SK-N-SH treated with all-trans-retinoic acid at 6 μM for 48 hours (cell line): ENCODE measurements at regions not wholly inside any gene's neighbourhood (a gene's known extent, or its start where the extent isn't known, plus 50 kb on each side); places are given as distances from the start of the nearest gene placed in this dataset.

Experiments
- ATAC-seq: fragments of 200-7000 bp; cut with Tn5 transposase; 3 replicates; pipeline ENCODE4 v1.9.1; 2020; ENCODE audit warnings: mild to moderate bottlenecking, moderate library complexity
- ARNTL ChIP-seq: fragments of 450-650 bp; formaldehyde crosslinking; IDR thresholded peaks from 2 replicates; pipeline ENCODE4 v1.5.0; 2020; ENCODE audit warnings: low read depth, mild to moderate bottlenecking, moderate library complexity, borderline replicate concordance
- BACH2 ChIP-seq: fragments of 250-450 bp; sonication (Bioruptor Pico); IDR thresholded peaks from 2 replicates; pipeline ENCODE4 v1.9.0; 2021; ENCODE audit warnings: mild to moderate bottlenecking, borderline replicate concordance
- CSDC2 ChIP-seq: fragments of 250-450 bp; sonication (Bioruptor Pico); IDR thresholded peaks from 2 replicates; pipeline ENCODE4 v1.5.0; 2020; ENCODE audit warnings: mild to moderate bottlenecking, moderate library complexity
- ESRRG ChIP-seq: fragments of 250-450 bp; sonication (Bioruptor Pico); IDR thresholded peaks from 2 replicates; pipeline ENCODE4 v1.6.1; 2021; ENCODE audit warnings: mild to moderate bottlenecking
- GLIS3 ChIP-seq: fragments of 250-450 bp; sonication (Bioruptor Pico); IDR thresholded peaks from 2 replicates; pipeline ENCODE4 v1.5.0; 2020; ENCODE audit warnings: mild to moderate bottlenecking, moderate library complexity
- ISL1 ChIP-seq: fragments of 250-450 bp; sonication (Bioruptor Pico); IDR thresholded peaks from 2 replicates; pipeline ENCODE4 v2.1.2; 2022; ENCODE audit warnings: mild to moderate bottlenecking, moderate library complexity
- OSR1 ChIP-seq: fragments of 250-450 bp; sonication (Bioruptor Pico); IDR thresholded peaks from 2 replicates; pipeline ENCODE4 v1.8.0; 2022; ENCODE audit warnings: moderate library complexity, mild to moderate bottlenecking, inconsistent platforms
- SNAI2 ChIP-seq: fragments of 250-450 bp; sonication (Bioruptor Pico); IDR thresholded peaks from 2 replicates; pipeline ENCODE4 v1.5.0; 2020; ENCODE audit warnings: mild to moderate bottlenecking, moderate library complexity
- TCF4 ChIP-seq: fragments of 250-450 bp; sonication (Bioruptor Pico); IDR thresholded peaks from 2 replicates; pipeline ENCODE4 v1.8.0; 2021; ENCODE audit warnings: mild to moderate bottlenecking, moderate library complexity, borderline replicate concordance
- TOX ChIP-seq: fragments of 250-450 bp; sonication (Bioruptor Pico); IDR thresholded peaks from 2 replicates; pipeline ENCODE4 v1.8.0; 2021; ENCODE audit warnings: mild to moderate bottlenecking, moderate library complexity, borderline replicate concordance
- ZFP3 ChIP-seq: fragments of 250-450 bp; sonication (Bioruptor Pico); IDR thresholded peaks from 2 replicates; pipeline ENCODE4 v1.5.0; 2020; ENCODE audit warnings: mild to moderate bottlenecking, moderate library complexity
- ZFP30 ChIP-seq: fragments of 450-650 bp; formaldehyde crosslinking; IDR thresholded peaks from 2 replicates; pipeline ENCODE4 v1.5.0; 2022; ENCODE audit warnings: mild to moderate bottlenecking, moderate library complexity
- ZNF565 ChIP-seq: fragments of 450-650 bp; formaldehyde crosslinking; conservative IDR thresholded peaks from 2 replicates; pipeline ENCODE4 v1.5.0; 2020; ENCODE audit warnings: low read depth, mild to moderate bottlenecking, moderate library complexity
- ZNF70 ChIP-seq: fragments of 450-650 bp; formaldehyde crosslinking; IDR thresholded peaks from 2 replicates; pipeline ENCODE4 v1.5.0; 2020; ENCODE audit warnings: mild to moderate bottlenecking, moderate library complexity
- ZNF8 ChIP-seq: fragments of 450-650 bp; formaldehyde crosslinking; IDR thresholded peaks from 2 replicates; pipeline ENCODE4 v1.5.0; 2020; ENCODE audit warnings: mild to moderate bottlenecking, moderate library complexity
- TF ChIP-seq, protein P1 (sequence below): fragments of 250-450 bp; sonication (Bioruptor Pico); IDR thresholded peaks from 2 replicates; pipeline ENCODE4 v1.5.1; 2020; ENCODE audit warnings: low read depth, mild to moderate bottlenecking, moderate library complexity
- TF ChIP-seq, protein P2 (sequence below): fragments of 250-450 bp; sonication (Bioruptor Pico); IDR thresholded peaks from 2 replicates; pipeline ENCODE4 v1.8.0; 2021; ENCODE audit warnings: low read depth, mild to moderate bottlenecking, moderate library complexity, borderline replicate concordance
- TF ChIP-seq, protein P3 (sequence below): fragments of 250-450 bp; sonication (Bioruptor Pico); IDR thresholded peaks from 2 replicates; pipeline ENCODE4 v1.5.1; 2021; ENCODE audit warnings: mild to moderate bottlenecking, moderate library complexity
- TF ChIP-seq, protein P4 (sequence below): fragments of 250-450 bp; sonication (Bioruptor Pico); IDR thresholded peaks from 2 replicates; pipeline ENCODE4 v1.8.0; 2020; ENCODE audit warnings: mild to moderate bottlenecking, moderate library complexity, borderline replicate concordance
- TF ChIP-seq, protein P5 (sequence below): fragments of 250-450 bp; sonication (Bioruptor Pico); IDR thresholded peaks from 2 replicates; pipeline ENCODE4 v1.5.0; 2020; ENCODE audit warnings: mild to moderate bottlenecking, moderate library complexity

DNA sequence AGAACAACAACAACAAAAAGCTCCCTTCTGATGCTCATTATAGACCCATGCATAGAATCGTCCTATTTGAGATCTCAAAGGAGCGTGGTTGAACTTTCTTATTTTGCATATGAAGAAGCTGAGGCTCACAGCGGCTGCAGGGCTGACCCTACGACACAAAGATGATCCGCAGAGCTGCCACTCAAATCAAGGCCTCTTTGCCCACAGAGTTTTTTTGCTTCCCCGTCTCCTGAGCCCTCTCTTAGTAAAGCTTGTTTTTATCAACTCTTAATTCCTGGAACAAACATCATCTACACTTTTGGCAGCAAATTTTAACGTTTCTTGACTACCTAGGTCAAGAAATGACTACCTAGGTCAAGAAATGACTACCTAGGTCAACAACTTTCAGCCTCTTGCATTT, 73.7 kb downstream of the C16orf95 start:
- TF ChIP-seq ARNTL (CRISPR knock-in tag) (no peak), ESRRG (CRISPR knock-in tag) (no peak), TCF4 (CRISPR knock-in tag) (no peak), ZFP3 (CRISPR knock-in tag) (no peak), ISL1 (CRISPR knock-in tag) (no peak), ZNF565 (CRISPR knock-in tag) (no peak), CSDC2 (CRISPR knock-in tag) (no peak), SNAI2 (CRISPR knock-in tag) (no peak), GLIS3 (CRISPR knock-in tag) (no peak)
- TF ChIP-seq, protein P1, sequence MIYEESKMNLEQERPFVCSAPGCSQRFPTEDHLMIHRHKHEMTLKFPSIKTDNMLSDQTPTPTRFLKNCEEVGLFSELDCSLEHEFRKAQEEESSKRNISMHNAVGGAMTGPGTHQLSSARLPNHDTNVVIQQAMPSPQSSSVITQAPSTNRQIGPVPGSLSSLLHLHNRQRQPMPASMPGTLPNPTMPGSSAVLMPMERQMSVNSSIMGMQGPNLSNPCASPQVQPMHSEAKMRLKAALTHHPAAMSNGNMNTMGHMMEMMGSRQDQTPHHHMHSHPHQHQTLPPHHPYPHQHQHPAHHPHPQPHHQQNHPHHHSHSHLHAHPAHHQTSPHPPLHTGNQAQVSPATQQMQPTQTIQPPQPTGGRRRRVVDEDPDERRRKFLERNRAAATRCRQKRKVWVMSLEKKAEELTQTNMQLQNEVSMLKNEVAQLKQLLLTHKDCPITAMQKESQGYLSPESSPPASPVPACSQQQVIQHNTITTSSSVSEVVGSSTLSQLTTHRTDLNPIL (CRISPR knock-in tag), result no peak
- TF ChIP-seq, protein P2, sequence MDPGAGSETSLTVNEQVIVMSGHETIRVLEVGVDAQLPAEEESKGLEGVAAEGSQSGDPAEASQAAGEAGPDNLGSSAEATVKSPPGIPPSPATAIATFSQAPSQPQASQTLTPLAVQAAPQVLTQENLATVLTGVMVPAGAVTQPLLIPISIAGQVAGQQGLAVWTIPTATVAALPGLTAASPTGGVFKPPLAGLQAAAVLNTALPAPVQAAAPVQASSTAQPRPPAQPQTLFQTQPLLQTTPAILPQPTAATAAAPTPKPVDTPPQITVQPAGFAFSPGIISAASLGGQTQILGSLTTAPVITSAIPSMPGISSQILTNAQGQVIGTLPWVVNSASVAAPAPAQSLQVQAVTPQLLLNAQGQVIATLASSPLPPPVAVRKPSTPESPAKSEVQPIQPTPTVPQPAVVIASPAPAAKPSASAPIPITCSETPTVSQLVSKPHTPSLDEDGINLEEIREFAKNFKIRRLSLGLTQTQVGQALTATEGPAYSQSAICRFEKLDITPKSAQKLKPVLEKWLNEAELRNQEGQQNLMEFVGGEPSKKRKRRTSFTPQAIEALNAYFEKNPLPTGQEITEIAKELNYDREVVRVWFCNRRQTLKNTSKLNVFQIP, result no peak
- TF ChIP-seq, protein P3, sequence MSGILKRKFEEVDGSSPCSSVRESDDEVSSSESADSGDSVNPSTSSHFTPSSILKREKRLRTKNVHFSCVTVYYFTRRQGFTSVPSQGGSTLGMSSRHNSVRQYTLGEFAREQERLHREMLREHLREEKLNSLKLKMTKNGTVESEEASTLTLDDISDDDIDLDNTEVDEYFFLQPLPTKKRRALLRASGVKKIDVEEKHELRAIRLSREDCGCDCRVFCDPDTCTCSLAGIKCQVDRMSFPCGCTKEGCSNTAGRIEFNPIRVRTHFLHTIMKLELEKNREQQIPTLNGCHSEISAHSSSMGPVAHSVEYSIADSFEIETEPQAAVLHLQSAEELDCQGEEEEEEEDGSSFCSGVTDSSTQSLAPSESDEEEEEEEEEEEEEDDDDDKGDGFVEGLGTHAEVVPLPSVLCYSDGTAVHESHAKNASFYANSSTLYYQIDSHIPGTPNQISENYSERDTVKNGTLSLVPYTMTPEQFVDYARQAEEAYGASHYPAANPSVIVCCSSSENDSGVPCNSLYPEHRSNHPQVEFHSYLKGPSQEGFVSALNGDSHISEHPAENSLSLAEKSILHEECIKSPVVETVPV (CRISPR knock-in tag), result no peak
- no peak for ATAC-seq

DNA sequence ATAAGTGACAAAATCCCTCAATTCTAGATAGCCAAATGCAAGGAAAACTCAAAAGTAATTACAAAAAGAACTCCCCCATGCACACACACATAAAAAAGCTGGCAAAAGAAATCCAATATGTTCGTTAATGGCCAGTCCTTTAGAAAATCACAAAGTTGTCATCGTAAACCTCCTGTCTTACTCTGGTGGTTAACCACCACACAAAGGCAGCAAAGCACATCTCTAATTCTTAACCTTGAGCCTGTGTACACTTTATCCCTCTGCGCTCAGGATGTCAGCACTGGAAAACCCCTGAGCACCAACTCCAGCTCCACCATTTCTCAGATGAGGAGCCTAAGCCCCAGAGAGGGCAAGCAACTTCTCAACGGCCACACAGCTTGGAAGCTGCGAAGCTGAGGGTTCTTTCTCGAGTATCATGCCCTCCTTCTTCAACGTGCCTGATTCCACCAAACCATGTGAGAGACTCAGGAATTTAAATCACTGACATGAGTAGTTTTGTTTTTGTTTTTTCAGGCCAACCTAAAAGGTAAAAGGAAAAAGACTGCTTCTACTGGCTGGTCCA, 72.5 kb downstream of the C16orf95 start:
- no peak for ATAC-seq
- TF ChIP-seq, protein P4, sequence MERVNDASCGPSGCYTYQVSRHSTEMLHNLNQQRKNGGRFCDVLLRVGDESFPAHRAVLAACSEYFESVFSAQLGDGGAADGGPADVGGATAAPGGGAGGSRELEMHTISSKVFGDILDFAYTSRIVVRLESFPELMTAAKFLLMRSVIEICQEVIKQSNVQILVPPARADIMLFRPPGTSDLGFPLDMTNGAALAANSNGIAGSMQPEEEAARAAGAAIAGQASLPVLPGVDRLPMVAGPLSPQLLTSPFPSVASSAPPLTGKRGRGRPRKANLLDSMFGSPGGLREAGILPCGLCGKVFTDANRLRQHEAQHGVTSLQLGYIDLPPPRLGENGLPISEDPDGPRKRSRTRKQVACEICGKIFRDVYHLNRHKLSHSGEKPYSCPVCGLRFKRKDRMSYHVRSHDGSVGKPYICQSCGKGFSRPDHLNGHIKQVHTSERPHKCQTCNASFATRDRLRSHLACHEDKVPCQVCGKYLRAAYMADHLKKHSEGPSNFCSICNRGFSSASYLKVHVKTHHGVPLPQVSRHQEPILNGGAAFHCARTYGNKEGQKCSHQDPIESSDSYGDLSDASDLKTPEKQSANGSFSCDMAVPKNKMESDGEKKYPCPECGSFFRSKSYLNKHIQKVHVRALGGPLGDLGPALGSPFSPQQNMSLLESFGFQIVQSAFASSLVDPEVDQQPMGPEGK (CRISPR knock-in tag), result no peak
- TF ChIP-seq ARNTL (CRISPR knock-in tag) (no peak), ZNF70 (CRISPR knock-in tag) (no peak), ZFP3 (CRISPR knock-in tag) (no peak), GLIS3 (CRISPR knock-in tag) (no peak), TOX (no peak), ISL1 (CRISPR knock-in tag) (no peak), SNAI2 (CRISPR knock-in tag) (no peak), CSDC2 (CRISPR knock-in tag) (no peak), BACH2 (CRISPR knock-in tag) (no peak), ZNF8 (CRISPR knock-in tag) (no peak), OSR1 (CRISPR knock-in tag) (no peak), ESRRG (CRISPR knock-in tag) (no peak), ZFP30 (no peak)
- TF ChIP-seq, protein P3 (CRISPR knock-in tag), result no peak
- TF ChIP-seq, protein P5, sequence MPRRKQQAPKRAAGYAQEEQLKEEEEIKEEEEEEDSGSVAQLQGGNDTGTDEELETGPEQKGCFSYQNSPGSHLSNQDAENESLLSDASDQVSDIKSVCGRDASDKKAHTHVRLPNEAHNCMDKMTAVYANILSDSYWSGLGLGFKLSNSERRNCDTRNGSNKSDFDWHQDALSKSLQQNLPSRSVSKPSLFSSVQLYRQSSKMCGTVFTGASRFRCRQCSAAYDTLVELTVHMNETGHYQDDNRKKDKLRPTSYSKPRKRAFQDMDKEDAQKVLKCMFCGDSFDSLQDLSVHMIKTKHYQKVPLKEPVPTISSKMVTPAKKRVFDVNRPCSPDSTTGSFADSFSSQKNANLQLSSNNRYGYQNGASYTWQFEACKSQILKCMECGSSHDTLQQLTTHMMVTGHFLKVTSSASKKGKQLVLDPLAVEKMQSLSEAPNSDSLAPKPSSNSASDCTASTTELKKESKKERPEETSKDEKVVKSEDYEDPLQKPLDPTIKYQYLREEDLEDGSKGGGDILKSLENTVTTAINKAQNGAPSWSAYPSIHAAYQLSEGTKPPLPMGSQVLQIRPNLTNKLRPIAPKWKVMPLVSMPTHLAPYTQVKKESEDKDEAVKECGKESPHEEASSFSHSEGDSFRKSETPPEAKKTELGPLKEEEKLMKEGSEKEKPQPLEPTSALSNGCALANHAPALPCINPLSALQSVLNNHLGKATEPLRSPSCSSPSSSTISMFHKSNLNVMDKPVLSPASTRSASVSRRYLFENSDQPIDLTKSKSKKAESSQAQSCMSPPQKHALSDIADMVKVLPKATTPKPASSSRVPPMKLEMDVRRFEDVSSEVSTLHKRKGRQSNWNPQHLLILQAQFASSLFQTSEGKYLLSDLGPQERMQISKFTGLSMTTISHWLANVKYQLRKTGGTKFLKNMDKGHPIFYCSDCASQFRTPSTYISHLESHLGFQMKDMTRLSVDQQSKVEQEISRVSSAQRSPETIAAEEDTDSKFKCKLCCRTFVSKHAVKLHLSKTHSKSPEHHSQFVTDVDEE (CRISPR knock-in tag), result no peak
- TF ChIP-seq, protein P2, result no peak
- TF ChIP-seq, protein P1 (CRISPR knock-in tag), result no peak
